Fibroblast of skin of right biceps (primary cell): ENCODE measurements at regions not wholly inside any gene's neighbourhood (a gene's known extent, or its start where the extent isn't known, plus 50 kb on each side); places are given as distances from the start of the nearest gene placed in this dataset.
A peak's percentile ranks its signal among the peaks of the same experiment; 100 is the strongest.

Experiments used
- DNase-seq: peaks from one replicate; pipeline ENCODE4 v3.0.0-alpha.2; 2013

DNA sequence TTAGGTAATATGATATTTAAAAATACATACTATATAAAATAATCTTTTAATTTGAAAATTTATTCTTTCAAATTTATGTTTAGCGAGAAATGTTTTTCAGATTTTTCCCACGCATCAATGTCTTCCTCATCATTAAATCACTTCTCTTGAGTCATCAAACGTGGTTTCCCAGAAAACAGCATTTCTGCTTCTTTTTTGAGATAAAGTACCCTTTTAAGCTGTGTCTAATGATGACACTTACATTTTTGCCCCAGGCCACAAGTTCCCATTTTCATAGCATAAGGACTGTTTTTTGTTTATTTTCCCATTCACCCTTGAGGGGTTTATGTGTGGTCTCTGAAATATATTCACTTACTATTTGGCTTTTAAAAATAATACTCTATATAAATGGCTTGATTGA is 139.0 kb upstream of the HS3ST3A1 start:
- peak; percentile 58 for DNase-seq

GRCh38 chr17:13741744-13742143 is 140.0 kb upstream of the HS3ST3A1 start:
- no peak for DNase-seq

DNA sequence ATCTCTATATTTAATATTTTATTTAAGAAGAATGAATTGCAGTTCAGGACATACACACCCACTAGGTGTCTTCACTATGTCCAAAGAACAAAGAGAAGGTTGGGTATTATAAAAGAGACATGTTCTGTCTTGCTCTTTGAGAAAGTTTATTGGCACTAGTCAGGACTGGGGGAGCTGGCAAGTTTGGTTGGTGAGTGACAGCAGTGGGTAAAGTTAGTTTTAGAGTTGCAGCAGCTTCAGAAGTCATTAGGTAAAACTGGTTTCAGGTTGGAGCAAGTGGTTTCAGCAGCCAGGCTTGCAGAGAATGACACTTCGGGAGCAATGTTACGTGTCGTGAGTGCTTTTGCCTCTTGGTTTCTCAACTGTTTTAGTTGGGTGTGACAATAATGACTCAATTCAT is 142.2 kb upstream of the HS3ST3A1 start:
- no peak for DNase-seq

DNA sequence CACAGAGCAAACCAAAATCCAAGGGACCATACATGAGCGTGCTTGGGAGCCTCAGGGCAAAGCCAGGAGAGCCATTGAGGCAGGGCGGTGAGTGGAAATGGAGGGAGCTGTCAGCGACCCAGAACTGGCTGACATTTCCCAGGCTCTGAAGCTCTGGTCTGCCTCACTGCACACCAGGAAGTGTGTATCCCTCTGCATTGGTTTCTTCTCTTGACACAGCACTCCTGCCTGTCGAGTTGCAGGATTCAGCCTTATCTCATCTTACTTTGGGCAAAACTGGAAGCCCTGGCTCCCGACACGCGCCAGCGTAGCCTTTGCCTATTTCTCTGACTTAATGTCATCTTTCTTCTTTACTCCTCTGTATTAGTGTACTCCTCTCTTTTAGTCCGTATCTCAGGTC is 144.7 kb upstream of the HS3ST3A1 start:
- DNase-seq, result no peak

- DNase-seq, result peak; percentile 76
Measured at GRCh38 chr17:13749166-13749890, 147.6 kb upstream of the HS3ST3A1 start.

- peak; percentile 30 for DNase-seq
Measured at GRCh38 chr17:13749891-13750235, 148.1 kb upstream of the HS3ST3A1 start.

GRCh38 chr17:13750816-13751793 is 149.4 kb upstream of the HS3ST3A1 start:
- DNase-seq, result peak; percentile 84

GRCh38 chr17:13753154-13753553 is 151.4 kb upstream of the HS3ST3A1 start:
- DNase-seq, result no peak

- DNase-seq, result peak; percentile 40
Measured at GRCh38 chr17:13753771-13754170, 152.0 kb upstream of the HS3ST3A1 start.

- no peak for DNase-seq
Measured at GRCh38 chr17:13755851-13756250, 154.1 kb upstream of the HS3ST3A1 start.

- DNase-seq, result no peak
Measured at GRCh38 chr17:13756763-13757162, 155.0 kb upstream of the HS3ST3A1 start.

DNA sequence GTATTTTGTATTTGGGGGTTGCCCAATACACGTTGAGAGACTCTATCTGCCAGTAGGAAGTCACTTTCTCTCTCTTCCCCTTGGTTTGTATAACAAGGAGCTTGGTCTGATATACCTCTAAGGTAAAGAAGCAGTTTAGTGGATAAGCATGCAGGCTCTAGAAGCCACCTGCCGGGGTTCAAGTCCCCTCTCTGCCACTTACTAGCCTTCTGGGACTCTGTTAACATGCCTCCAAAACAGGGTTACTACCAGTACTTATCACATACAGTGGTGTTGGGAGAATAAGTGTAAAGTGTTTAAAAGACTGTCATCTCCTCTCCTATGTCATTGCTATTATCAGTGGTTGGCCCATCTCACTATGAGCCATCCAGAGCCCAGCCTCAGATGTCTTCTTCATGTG is 156.1 kb upstream of the HS3ST3A1 start:
- DNase-seq, result no peak

GRCh38 chr17:13759518-13760335 is 158.0 kb upstream of the HS3ST3A1 start:
- peak; percentile 46 for DNase-seq

DNA sequence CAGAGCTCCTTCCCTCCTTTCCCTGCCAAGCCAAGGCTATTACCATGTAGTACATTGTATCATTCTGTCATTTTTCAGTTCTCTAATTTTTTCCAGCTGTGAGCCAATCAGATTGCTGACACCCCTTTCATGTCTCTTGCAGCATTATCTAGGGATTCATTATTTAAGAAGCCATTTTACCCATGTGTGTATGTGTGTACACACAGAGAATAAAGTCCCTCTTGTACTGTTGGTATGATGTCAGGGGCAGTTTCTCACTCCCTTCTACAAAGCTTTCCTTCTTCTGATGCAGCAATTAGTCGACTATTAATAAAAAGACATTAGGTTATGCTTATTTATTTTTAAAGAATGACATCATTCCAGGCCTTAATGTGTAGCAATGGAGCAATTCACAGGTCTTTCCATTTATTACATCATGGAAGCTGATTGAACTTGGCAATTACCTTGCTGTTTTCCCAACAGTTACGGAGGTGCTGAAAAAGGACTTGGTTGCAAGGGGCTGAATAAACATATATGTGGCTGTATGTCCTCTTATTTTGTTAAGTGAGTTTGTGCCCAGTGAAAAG is 159.4 kb upstream of the HS3ST3A1 start:
- no peak for DNase-seq

DNA sequence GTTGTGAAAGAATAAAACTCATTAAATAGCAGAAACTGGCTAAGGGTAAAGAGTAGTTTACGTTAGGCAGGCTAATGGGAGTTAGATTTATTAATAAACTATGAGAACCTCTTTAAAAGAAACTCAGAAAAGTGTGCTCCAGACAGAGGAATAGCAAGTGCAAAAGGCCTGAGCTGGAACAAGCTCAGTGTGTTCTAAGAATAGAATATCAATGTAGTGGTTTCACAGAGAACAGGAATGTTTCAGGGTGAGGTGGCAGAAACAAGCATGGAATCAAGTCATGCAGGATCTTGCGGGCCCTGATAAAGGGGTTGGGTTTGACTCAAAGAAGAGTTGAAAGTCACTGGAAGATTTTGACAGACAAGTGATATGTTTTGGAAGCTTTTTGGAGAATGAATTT is 164.0 kb upstream of the HS3ST3A1 start:
- DNase-seq, result peak; percentile 20

DNA sequence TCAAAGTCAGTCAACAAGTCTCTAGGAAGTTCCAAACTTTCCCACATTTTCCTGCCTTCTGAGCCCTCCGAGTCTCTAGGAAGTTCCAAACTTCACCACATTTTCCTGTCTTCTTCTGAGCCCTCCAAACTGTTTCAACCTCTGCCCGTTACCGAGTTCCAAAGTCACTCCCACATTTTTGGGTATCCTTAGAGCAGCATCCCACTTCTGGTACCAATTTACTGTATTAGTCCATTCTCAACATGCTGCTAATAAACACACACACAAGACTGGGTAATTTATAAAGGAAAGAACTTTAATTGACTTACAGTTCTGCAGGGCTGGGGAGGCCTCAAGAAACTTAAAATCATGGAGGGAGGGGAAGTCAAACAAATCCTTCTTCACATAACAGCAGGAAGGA is 169.0 kb upstream of the HS3ST3A1 start:
- no peak for DNase-seq

DNA sequence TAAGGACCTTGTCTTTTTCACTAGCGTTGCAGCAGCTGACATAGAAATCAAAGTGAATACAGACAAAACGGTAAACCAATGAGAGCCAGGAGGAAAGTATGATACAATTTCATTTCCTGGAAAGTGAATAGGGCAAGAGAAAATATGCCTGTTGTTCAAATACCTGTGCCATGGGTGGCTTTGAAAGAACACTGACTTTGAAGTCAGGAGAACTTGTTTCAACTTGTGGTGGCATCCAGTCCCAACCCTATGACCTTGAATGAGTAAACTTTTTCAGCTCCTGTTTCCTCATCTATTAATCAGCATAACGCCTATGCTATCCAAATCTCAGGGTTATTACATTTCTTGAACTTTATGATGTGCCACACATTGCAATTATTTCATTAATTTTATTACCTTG is 173.7 kb upstream of the HS3ST3A1 start:
- no peak for DNase-seq

DNA sequence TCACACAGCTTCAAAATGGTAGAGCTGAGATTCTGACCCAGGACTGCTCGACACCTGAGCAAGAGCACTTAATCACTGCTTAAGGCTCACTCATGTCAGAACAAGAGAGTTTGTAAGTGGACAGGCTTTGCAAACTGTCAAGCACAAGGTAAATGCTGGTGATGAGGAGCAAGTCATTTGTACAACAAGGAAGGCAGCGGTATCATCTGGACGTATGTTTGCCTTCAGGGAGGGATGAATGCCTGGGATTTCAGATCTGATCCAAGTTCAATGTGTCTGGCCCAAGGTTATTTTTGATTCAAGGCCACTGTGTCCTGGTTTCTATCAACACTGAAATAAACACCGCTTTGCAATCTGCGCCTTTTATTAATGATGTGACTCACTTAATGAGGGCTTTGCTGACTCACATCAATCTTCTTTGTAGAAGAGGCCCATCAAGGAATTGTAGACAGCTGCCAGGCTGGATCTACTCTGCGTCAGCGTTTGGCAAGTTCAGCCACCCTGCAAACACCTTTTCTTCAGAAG is 174.4 kb upstream of the HS3ST3A1 start:
- peak; percentile 84 for DNase-seq

DNA sequence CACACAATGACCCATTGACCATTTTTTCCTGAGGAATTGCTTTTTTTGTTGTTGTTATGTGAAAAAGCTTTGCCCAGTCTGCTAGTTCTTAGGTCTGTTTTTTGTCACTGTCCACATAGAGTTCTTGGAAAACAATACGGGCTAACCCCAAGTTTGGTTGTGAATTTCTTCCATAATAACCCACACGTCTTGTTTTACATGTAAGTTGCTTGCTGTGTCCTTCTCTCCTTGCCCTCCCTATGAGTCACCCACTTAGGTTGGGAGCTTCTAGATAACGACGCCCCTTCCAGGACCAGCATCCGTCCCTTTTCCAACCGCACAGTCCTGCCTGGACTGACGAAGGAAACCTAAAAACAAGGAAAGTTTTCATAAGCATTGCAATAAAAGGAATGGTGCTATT is 175.3 kb upstream of the HS3ST3A1 start:
- DNase-seq, result no peak

- no peak for DNase-seq
Measured at GRCh38 chr17:13784434-13785095, 182.8 kb upstream of the HS3ST3A1 start.

DNA sequence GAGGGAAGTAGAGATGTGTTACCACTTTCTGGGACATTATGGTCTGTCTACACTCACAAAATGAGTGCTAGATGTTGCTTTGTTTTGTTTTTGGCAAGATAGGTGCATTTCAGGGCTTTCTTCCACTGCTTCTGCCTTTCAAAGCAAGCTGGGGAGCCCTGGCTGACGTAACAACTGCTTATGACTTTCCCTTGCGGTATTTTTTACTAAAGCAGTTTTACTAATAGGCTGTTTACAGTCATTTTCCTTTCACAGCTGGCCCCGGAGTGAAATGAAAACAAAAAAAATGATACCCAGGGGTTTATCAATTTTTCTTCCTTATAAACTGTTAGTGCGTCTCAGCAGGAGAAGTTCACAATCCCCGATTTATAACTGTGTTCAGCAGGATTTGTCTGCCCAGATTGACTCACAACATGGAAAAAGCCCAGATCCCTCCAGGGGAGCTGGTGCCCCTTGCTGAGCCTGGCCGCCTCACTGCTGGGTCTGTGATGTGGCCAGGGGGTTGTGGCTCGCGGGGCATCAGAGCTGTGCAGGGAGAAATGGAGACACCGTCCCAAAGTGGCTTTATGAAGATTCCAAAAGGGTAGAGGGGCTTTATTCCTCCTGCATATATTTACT is 184.4 kb upstream of the HS3ST3A1 start:
- DNase-seq, result peak; percentile 69

DNA sequence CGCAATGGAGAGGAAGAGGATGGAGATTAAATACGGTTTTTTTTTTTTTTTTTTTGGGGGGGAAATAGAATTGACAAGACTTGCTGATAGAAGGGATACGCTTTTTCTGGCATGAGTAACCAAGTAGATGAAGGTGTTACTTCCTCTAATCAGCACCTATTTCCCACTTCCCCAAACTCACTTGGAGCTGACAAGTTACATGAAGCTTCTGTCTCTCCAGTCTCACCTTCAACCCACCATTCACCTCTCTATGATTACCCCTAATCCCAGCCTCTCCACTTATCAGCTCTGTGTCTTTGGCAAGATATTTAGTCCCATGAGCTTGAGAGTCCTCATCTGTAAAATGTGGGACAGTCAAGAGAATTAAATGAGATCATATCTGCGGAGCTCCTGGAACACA is 185.9 kb upstream of the HS3ST3A1 start:
- DNase-seq, result no peak
